ENCODE measurements at regions not wholly inside any gene's neighbourhood (a gene's known extent, or its start where the extent isn't known, plus 50 kb on each side); places are given as distances from the start of the nearest gene placed in this dataset.

GRCh38 chr6:113019176-113019575 lies 672.0 kb downstream of the RFPL4B start:
- H2AFZ ChIP-seq (ENCODE audit: low read depth, low read length, poor library complexity, severe bottlenecking): no peak overlapping the region
- no peaks in the 10 kb centered on the region for H4K20me1 ChIP-seq (ENCODE audit: insufficient read depth)
- no peaks in the 10 kb centered on the region for H3K4me1 ChIP-seq (ENCODE audit: control insufficient read depth in 1 of 2, insufficient read depth in 2 of 2, low read length in 2 of 2)
- ChIA-PET POLR2A (no interaction called here), CTCF (no interaction called here), RAD21 (ENCODE audit: low non-redundant PET in 1 of 2, low total read pairs in 2 of 2, uncharacterized antibody in 2 of 2, unreplicated experiment in 2 of 2) (no interaction called here)
- no TSS peak for BruUV-seq (replicated peaks)
- TF ChIP-seq SIN3A (IDR thresholded peaks at IDR 0.05; ENCODE audit: low read depth) (no peak), POLR2AphosphoS5 (IDR thresholded peaks at IDR 0.05; ENCODE audit: low read depth, low read length) (no peak), ZBTB33 (IDR thresholded peaks at IDR 0.05; ENCODE audit: extremely low read depth, insufficient replicate concordance, low read length) (no peak), TCF7L2 (IDR thresholded peaks at IDR 0.05; ENCODE audit: borderline replicate concordance, extremely low read depth, insufficient read depth, insufficient read length) (no peak), POLR2A (IDR thresholded peaks at IDR 0.05; ENCODE audit: borderline replicate concordance, extremely low read depth, insufficient read depth, insufficient read length) (no peak), FOSL1 (IDR thresholded peaks at IDR 0.05; ENCODE audit: low read depth) (no peak), SP1 (IDR thresholded peaks at IDR 0.05; ENCODE audit: low read depth) (no peak), EZH2 (IDR thresholded peaks at IDR 0.05) (no peak), YY1 (IDR thresholded peaks at IDR 0.05; ENCODE audit: extremely low read depth, insufficient replicate concordance, low read depth, low read length) (no peak), MAX (IDR thresholded peaks at IDR 0.05) (no peak)
- no peaks in the 10 kb centered on the region for H3K27me3 ChIP-seq (ENCODE audit: insufficient read depth, low read length)
- no peaks in the 10 kb centered on the region for H3K79me2 ChIP-seq (ENCODE audit: insufficient read depth, low read length)
- H3K4me3 ChIP-seq (replicated peaks in 1 of 2; ENCODE audit: low read depth in 1 of 2, low read length in 2 of 2): no peak overlapping the region
- H3K4me2 ChIP-seq (ENCODE audit: low read length): no peak overlapping the region
- H3K36me3 ChIP-seq (ENCODE audit: control insufficient read depth in 1 of 2, insufficient read depth in 2 of 2, low read length in 2 of 2): no peaks in the 10 kb centered on the region
- intact Hi-C loops (cut with micrococcal nuclease): no loop called here
- no peaks in the 10 kb centered on the region for H3K9me2 ChIP-seq (ENCODE audit: insufficient read depth)
- no peak overlapping the region for H3K27ac ChIP-seq (ENCODE audit: low read depth, low read length)
- DNase-seq (ENCODE audit: low read depth, low spot score) (no peak), ATAC-seq (no peak)
- H3K9me3 ChIP-seq (ENCODE audit: control insufficient read depth in 1 of 2, insufficient read depth in 1 of 2, low read depth in 1 of 2, low read length in 2 of 2): no peaks in the 10 kb centered on the region
- H3K9ac ChIP-seq (ENCODE audit: low read length): no peak overlapping the region
